ENCODE measurements at regions not wholly inside any gene's neighbourhood (a gene's known extent, or its start where the extent isn't known, plus 50 kb on each side); places are given as distances from the start of the nearest gene placed in this dataset.
"Not testable (repeated sequence)": the region's sequence is repeated elsewhere in the genome, so short reads cannot be mapped to it uniquely, and the experiment has no call there.

GRCh38 chr5:153360860-153361259 is 129.6 kb upstream of the GRIA1 start:
- no peak for DNase-seq (ENCODE audit: low spot score)

- DNase-seq (ENCODE audit: low spot score) = no peak
Measured at GRCh38 chr5:153361735-153362409, 128.6 kb upstream of the GRIA1 start.

GRCh38 chr5:153365547-153365946 is 124.9 kb upstream of the GRIA1 start:
- no peak for DNase-seq (ENCODE audit: low spot score)

GRCh38 chr5:153367466-153367865 is 123.0 kb upstream of the GRIA1 start:
- DNase-seq (ENCODE audit: low spot score) = no peak

- DNase-seq (ENCODE audit: low spot score) = no peak
Measured at GRCh38 chr5:153372425-153373129, 117.9 kb upstream of the GRIA1 start.

GRCh38 chr5:153373130-153373498 is 117.4 kb upstream of the GRIA1 start:
- no peak for DNase-seq (ENCODE audit: low spot score)

- DNase-seq (ENCODE audit: low spot score) = not testable (repeated sequence)
Measured at GRCh38 chr5:153381630-153382029, 108.8 kb upstream of the GRIA1 start.

GRCh38 chr5:153390569-153390968 is 99.9 kb upstream of the GRIA1 start:
- DNase-seq (ENCODE audit: low spot score) = no peak

- no peak for DNase-seq (ENCODE audit: low spot score)
Measured at GRCh38 chr5:153399595-153399994, 90.9 kb upstream of the GRIA1 start.

- peak; percentile 37 for DNase-seq (ENCODE audit: low spot score)
Measured at GRCh38 chr5:153400931-153401330, 89.5 kb upstream of the GRIA1 start.

- peak; percentile 88 for DNase-seq (ENCODE audit: low spot score)
Measured at GRCh38 chr5:153402550-153402949, 87.9 kb upstream of the GRIA1 start.

- no peak for DNase-seq (ENCODE audit: low spot score)
Measured at GRCh38 chr5:153403470-153403869, 87.0 kb upstream of the GRIA1 start.

GRCh38 chr5:153404747-153405146 is 85.7 kb upstream of the GRIA1 start:
- DNase-seq (ENCODE audit: low spot score) = no peak

- DNase-seq (ENCODE audit: low spot score) = no peak
Measured at GRCh38 chr5:153421676-153422075, 68.8 kb upstream of the GRIA1 start.

- DNase-seq (ENCODE audit: low spot score) = peak; percentile 8
Measured at GRCh38 chr5:153425914-153426313, 64.6 kb upstream of the GRIA1 start.

- no peak for DNase-seq (ENCODE audit: low spot score)
Measured at GRCh38 chr5:153429761-153430380, 60.6 kb upstream of the GRIA1 start.

- no peak for DNase-seq (ENCODE audit: low spot score)
Measured at GRCh38 chr5:153432583-153432982, 57.9 kb upstream of the GRIA1 start.

GRCh38 chr5:153437251-153437650 is 53.2 kb upstream of the GRIA1 start:
- no peak for DNase-seq (ENCODE audit: low spot score)

GRCh38 chr5:153439130-153439529 is 51.3 kb upstream of the GRIA1 start:
- no peak for DNase-seq (ENCODE audit: low spot score)

Data from A172 (cell line).